T-cell (primary cell): ENCODE measurements at regions not wholly inside any gene's neighbourhood (a gene's known extent, or its start where the extent isn't known, plus 50 kb on each side); places are given as distances from the start of the nearest gene placed in this dataset.

Experiments
- ATAC-seq, 4 experiments: fragments of 200-7000 bp in 3 of 4; fragments of 150-1000 bp in 1 of 4; cut with Tn5 transposase; replicated peaks in 1 of 4; 1 replicate in 3 of 4; 2 replicates in 1 of 4; pipeline ENCODE4 v1.10.0; 2021; ENCODE audit warnings: moderate library complexity in 3 of 4, mild to moderate bottlenecking in 2 of 4, moderate number of reproducible peaks in 1 of 4
- CTCF ChIA-PET, 2 donors: fragments of 300-600 bp; sonication (Branson Sonifier 250); formaldehyde crosslinking; loops; one replicate each; lab custom pipeline; 2022; ENCODE audit warnings: antibody characterized with exemption in 2 of 2; lab: Charles Lee
- POLR2A ChIA-PET, 2 donors: fragments of 300-600 bp; sonication (Branson Sonifier 250); formaldehyde crosslinking; loops; one replicate each; lab custom pipeline; 2022; ENCODE audit warnings: antibody characterized with exemption in 2 of 2; lab: Charles Lee
- DNase-seq, 35 experiments: peaks; one replicate each; pipeline versions ENCODE4 v3.0.0 to v3.0.0-alpha.2; 2013 to 2023
- H3K27ac ChIP-seq: one replicate; pipeline ENCODE4 v1.5.1; 2013; ENCODE audit warnings: low read length
- H3K27me3 ChIP-seq, 2 experiments: replicated peaks in 1 of 2; 1 replicate in 1 of 2; 2 replicates in 1 of 2; pipeline versions ENCODE4 v1.6.1 to v1.7.0; 2013; ENCODE audit warnings: low read length in 1 of 2, mixed read lengths in 1 of 2; ENCODE audit not compliant: control insufficient read depth in 2 of 2, insufficient read depth in 2 of 2; ENCODE audit errors: extremely low read depth in 1 of 2
- H3K36me3 ChIP-seq, 2 donors: 1 replicate in 1 of 2; 2 replicates in 1 of 2; pipeline versions ENCODE4 v1.6.1 to v1.7.0; 2013; ENCODE audit warnings: low read length in 1 of 2; ENCODE audit not compliant: control insufficient read depth in 2 of 2, insufficient read depth in 1 of 2; ENCODE audit errors: extremely low read depth in 1 of 2
- H3K4me1 ChIP-seq, 2 experiments: 1 replicate in 1 of 2; 2 replicates in 1 of 2; pipeline versions ENCODE4 v1.6.1 to v1.7.0; 2013; ENCODE audit warnings: low read length in 2 of 2, mixed read lengths in 1 of 2; ENCODE audit not compliant: insufficient read depth in 2 of 2, control insufficient read depth in 1 of 2; ENCODE audit errors: extremely low read depth in 1 of 2
- H3K4me3 ChIP-seq, 2 donors: 1 replicate in 1 of 2; 2 replicates in 1 of 2; pipeline versions ENCODE4 v1.5.1 to v1.7.0; 2013; ENCODE audit warnings: mild to moderate bottlenecking in 2 of 2, low read length in 1 of 2, moderate library complexity in 1 of 2; ENCODE audit not compliant: control insufficient read depth in 1 of 2; ENCODE audit errors: extremely low read depth in 1 of 2
- H3K9me3 ChIP-seq: 2 replicates; pipeline ENCODE4 v1.7.0; 2013
- H3K27ac Mint-ChIP-seq, 2 donors: one replicate each; pipeline ENCODE4 v1.8.0; 2020 to 2021; ENCODE audit warnings: mild to moderate bottlenecking in 2 of 2, mixed read lengths in 2 of 2
- H3K27me3 Mint-ChIP-seq, 2 donors: one replicate each; pipeline ENCODE4 v1.8.0; 2021 to 2022; ENCODE audit warnings: mixed read lengths in 2 of 2
- H3K36me3 Mint-ChIP-seq: one replicate; pipeline ENCODE4 v1.8.0; 2021; ENCODE audit warnings: mixed read lengths
- H3K4me1 Mint-ChIP-seq, 3 donors: one replicate each; pipeline ENCODE4 v1.8.0; 2020 to 2022; ENCODE audit warnings: mixed read lengths in 3 of 3, mild to moderate bottlenecking in 1 of 3
- H3K4me3 Mint-ChIP-seq, 3 donors: one replicate each; pipeline ENCODE4 v1.8.0; 2020 to 2022; ENCODE audit warnings: mild to moderate bottlenecking in 3 of 3, mixed read lengths in 3 of 3, moderate library complexity in 3 of 3
- H3K9me3 Mint-ChIP-seq, 3 donors: one replicate each; pipeline ENCODE4 v1.8.0; 2020 to 2022; ENCODE audit warnings: mixed read lengths in 3 of 3
- WGBS: methylation state at CpG from one replicate; pipeline ENCODE4 v1.1.5; 2013; ENCODE audit warnings: missing lambda C conversion rate; ENCODE audit not compliant: insufficient coverage; 5-methylcytosine and 5-hydroxymethylcytosine counted together

DNA sequence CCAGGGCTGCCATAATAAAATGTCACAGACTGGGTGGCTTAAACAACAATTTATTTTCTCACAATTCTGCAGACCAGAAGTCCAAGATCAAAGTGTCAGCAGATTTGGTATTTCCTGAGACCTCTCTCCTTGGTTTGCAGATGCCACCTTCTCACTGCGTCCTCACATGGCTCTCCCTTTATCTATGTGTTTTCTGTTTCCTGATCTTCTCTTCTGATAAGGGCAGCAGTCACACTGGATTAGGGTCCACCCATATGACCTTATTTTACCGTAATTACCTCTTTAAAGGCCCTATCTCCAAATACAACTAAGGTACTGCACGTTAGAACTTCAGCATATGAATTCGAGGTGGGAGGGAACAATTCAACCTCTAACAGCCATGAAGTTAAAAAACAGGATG is 238.9 kb upstream of the API5 start:
- Mint-ChIP-seq H3K27me3 (no peaks in the 10 kb centered on the region), H3K4me3 (no peak overlapping the region), H3K4me1 (no peaks in the 10 kb centered on the region), H3K9me3 (peaks cover 21 to 29% (median 23%) of the 10 kb centered on the region in 3 donors), H3K27ac (no peak overlapping the region), H3K36me3 (no peaks in the 10 kb centered on the region)
- H3K27me3 ChIP-seq: no peaks in the 10 kb centered on the region
- DNase-seq: no peak
- ChIA-PET POLR2A (no interaction called here), CTCF (no interaction called here)
- no peak overlapping the region for H3K4me3 ChIP-seq
- ATAC-seq: no peak
- no peaks in the 10 kb centered on the region for H3K9me3 ChIP-seq
- 56% methylated on average over 1 of the region's 4 CpGs for WGBS
- no peaks in the 10 kb centered on the region for H3K36me3 ChIP-seq
- no peak overlapping the region for H3K27ac ChIP-seq
- H3K4me1 ChIP-seq: no peaks in the 10 kb centered on the region

DNA sequence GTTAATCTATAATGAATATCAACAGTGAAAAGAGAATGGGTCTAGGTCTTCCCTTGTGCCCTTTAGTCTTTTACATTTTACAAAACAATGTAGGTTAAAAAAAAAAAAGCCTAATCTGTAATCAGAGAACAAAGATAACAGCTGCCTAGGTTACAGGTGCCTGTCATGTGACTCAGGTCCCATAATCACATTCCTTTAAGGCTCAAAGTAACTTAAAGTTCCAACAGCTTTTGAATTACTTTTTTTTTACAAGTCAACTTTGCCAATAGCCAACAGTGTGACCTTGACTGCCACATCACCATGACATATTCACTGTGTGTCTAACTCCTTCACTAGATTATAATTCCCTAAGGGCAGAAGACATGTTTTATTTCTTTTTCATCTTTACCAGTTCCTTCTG is 237.0 kb upstream of the API5 start:
- ATAC-seq (no peak), DNase-seq (no peak)
- no peak overlapping the region for H3K4me3 Mint-ChIP-seq
- Histone ChIP-seq H3K36me3 (no peaks in the 10 kb centered on the region), H3K9me3 (no peaks in the 10 kb centered on the region), H3K27ac (no peak overlapping the region), H3K4me3 (no peak overlapping the region), H3K4me1 (no peaks in the 10 kb centered on the region), H3K27me3 (no peaks in the 10 kb centered on the region)
- ChIA-PET POLR2A (no interaction called here), CTCF (no interaction called here)
- H3K9me3 Mint-ChIP-seq: peaks cover 18 to 23% (median 19%) of the 10 kb centered on the region in 3 donors
- H3K27ac Mint-ChIP-seq: no peak overlapping the region
- H3K36me3 Mint-ChIP-seq: no peaks in the 10 kb centered on the region
- no peaks in the 10 kb centered on the region for H3K27me3 Mint-ChIP-seq
- H3K4me1 Mint-ChIP-seq: no peaks in the 10 kb centered on the region

DNA sequence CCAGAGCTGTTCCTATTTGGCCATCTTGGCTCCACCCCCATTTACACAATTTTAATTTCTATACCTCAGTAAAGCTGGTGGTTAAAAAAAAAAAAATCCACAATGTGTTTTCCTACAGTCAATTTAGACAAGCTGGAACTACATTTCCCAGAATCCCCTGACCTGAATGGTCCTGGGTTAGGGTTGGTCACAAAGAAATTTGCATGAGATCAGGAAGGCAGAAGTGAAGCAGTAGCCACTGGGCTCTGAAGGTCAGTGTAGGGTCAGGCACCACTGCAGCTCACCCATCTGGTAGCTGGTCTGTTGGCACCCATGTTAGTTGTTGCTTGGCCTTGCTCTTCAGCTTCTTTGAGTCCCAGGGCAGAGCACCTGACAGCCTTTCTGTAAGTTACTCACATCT is 210.7 kb upstream of the API5 start:
- H3K9me3 ChIP-seq: no peaks in the 10 kb centered on the region
- H3K36me3 ChIP-seq: no peaks in the 10 kb centered on the region
- DNase-seq (no peak), ATAC-seq (no peak)
- ChIA-PET POLR2A (no interaction called here), CTCF (no interaction called here)
- H3K27me3 Mint-ChIP-seq: no peaks in the 10 kb centered on the region
- no peaks in the 10 kb centered on the region for H3K4me1 Mint-ChIP-seq
- peaks cover 0 to 10% (median 0%) of the 10 kb centered on the region in 3 donors for H3K9me3 Mint-ChIP-seq
- no peaks in the 10 kb centered on the region for H3K36me3 Mint-ChIP-seq
- H3K4me1 ChIP-seq: no peaks in the 10 kb centered on the region
- H3K4me3 Mint-ChIP-seq: no peak overlapping the region
- no peak overlapping the region for H3K4me3 ChIP-seq
- H3K27me3 ChIP-seq: no peaks in the 10 kb centered on the region
- no peak overlapping the region for H3K27ac Mint-ChIP-seq
- H3K27ac ChIP-seq: no peak overlapping the region

DNA sequence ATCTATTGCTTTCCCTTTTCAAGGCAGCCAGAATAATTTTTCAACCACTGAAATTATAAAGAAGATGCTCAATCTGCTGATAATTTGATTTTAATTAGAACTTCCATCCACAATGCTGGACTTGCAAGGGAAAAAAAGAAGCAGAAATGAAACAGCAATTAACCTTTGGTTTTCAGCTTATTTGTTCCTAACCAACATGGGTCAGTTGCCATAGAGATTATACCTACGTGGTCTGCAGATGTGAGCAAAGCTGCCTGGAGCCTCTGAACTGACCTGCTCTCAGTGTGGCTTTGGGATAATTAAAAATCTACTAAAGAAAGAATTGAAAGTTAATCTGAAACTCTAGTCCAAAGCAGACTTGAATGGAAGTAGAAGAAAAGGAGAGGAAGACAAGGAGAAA is 195.7 kb upstream of the API5 start:
- no peaks in the 10 kb centered on the region for H3K4me1 ChIP-seq
- H3K9me3 ChIP-seq: no peaks in the 10 kb centered on the region
- no peak overlapping the region for H3K27ac Mint-ChIP-seq
- peaks cover 0 to 4% of the 10 kb centered on the region in 2 donors for H3K27me3 Mint-ChIP-seq
- no peaks in the 10 kb centered on the region for H3K27me3 ChIP-seq
- ChIA-PET CTCF (no interaction called here), POLR2A (no interaction called here)
- ATAC-seq (no peak), DNase-seq (no peak)
- WGBS: no CpG with 5 or more reads among the region's 1 CpG
- no peaks in the 10 kb centered on the region for H3K36me3 ChIP-seq
- no peaks in the 10 kb centered on the region for H3K36me3 Mint-ChIP-seq
- H3K4me3 ChIP-seq: no peak overlapping the region
- no peaks in the 10 kb centered on the region for H3K4me1 Mint-ChIP-seq
- no peak overlapping the region for H3K27ac ChIP-seq
- H3K4me3 Mint-ChIP-seq: no peak overlapping the region
- peaks cover 5 to 28% (median 7%) of the 10 kb centered on the region in 3 donors for H3K9me3 Mint-ChIP-seq

DNA sequence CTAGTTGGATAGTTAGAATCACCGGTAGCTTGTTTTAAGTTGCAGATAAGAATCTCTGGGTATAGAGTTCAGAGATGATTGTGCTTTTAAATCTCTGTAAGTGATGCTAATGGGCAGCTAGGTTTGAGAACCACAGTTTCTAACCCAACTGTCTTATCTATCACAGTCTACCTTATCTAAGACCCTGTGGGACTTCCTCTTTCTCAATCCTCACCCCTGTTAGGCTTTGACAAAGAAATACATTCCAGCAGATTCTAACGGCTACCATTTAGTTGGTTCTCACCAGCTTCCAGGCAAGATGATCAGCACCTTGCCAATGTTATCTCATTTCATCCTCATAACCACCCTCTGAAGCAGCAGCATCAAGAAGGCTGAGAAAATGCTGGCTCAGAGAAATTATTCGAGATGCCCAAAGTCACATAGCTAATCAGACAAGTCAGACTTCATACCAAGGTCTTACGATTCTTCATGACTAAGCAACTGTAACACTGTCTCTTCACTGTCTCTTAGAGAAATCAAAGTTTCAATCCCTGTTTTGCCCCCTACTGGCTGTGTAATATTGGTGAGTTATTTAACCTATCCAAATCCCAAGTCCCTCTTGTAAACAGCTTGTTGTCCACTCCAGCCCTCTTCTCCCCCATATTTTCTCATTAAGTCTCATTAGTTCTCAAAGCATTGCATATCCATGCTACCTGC is 192.4 kb upstream of the API5 start:
- Mint-ChIP-seq H3K27ac (no peak overlapping the region), H3K9me3 (peaks cover 0 to 22% (median 2%) of the 10 kb centered on the region in 3 donors), H3K4me3 (no peak overlapping the region), H3K4me1 (no peaks in the 10 kb centered on the region), H3K27me3 (peaks cover 0 to 4% of the 10 kb centered on the region in 2 donors), H3K36me3 (no peaks in the 10 kb centered on the region)
- ATAC-seq: no peak
- Histone ChIP-seq H3K27ac (no peak overlapping the region), H3K4me1 (no peaks in the 10 kb centered on the region), H3K27me3 (no peaks in the 10 kb centered on the region), H3K9me3 (no peaks in the 10 kb centered on the region), H3K36me3 (no peaks in the 10 kb centered on the region), H3K4me3 (no peak overlapping the region)
- ChIA-PET CTCF (no interaction called here), POLR2A (no interaction called here)
- 69% methylated on average over 2 of the region's 4 CpGs for WGBS
- no peak for DNase-seq

DNA sequence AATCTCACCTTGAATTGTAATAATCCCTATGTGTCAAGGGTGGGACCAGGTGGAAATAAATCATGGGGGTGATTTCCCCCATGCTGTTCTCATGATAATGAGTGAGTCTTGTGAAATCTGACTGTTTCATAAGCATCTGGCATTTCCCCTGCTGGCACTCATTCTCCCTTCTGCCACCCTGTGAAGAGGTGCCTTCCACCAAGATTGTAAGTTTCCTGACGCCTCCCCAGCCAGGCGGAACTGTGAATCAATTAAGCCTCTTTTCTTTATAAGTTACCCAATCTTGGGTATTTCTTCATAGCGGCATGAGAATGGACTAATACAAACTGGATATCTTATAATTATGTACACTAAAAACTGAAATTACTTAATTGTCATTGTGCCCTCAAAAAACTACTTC is 189.2 kb upstream of the API5 start:
- Mint-ChIP-seq H3K4me1 (no peaks in the 10 kb centered on the region), H3K27me3 (peaks cover 0 to 4% of the 10 kb centered on the region in 2 donors), H3K36me3 (no peaks in the 10 kb centered on the region), H3K4me3 (no peak overlapping the region), H3K27ac (no peak overlapping the region), H3K9me3 (peaks cover 0 to 12% (median 0%) of the 10 kb centered on the region in 3 donors)
- ChIA-PET POLR2A (no interaction called here), CTCF (no interaction called here)
- H3K4me3 ChIP-seq: no peak overlapping the region
- WGBS: no CpG with 5 or more reads among the region's 3 CpGs
- H3K9me3 ChIP-seq: no peaks in the 10 kb centered on the region
- H3K36me3 ChIP-seq: no peaks in the 10 kb centered on the region
- H3K27me3 ChIP-seq: no peaks in the 10 kb centered on the region
- DNase-seq: no peak
- H3K4me1 ChIP-seq: no peaks in the 10 kb centered on the region
- ATAC-seq: no peak
- no peak overlapping the region for H3K27ac ChIP-seq

DNA sequence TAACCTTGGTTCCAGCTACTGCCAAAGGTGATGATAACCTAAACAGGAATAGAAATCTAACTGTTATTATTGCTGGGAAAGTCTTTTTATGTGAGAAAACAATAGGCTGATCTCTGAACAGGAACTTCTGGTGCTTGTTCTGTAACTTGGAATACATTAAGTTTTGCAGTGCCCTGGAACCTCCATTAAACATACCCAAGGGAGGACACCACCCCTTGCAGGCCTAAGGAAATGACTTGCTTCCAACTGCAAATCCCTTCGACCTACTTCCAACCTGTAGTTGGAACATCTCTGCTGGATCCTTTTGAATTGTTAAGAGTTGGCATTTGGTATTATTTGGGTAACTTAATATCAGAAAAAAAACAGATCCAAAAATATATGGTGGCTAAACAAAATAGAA is 188.4 kb upstream of the API5 start:
- Mint-ChIP-seq H3K27me3 (no peaks in the 10 kb centered on the region), H3K27ac (no peak overlapping the region), H3K9me3 (peaks cover 0 to 6% (median 0%) of the 10 kb centered on the region in 3 donors), H3K4me1 (no peaks in the 10 kb centered on the region), H3K4me3 (no peak overlapping the region), H3K36me3 (no peaks in the 10 kb centered on the region)
- Histone ChIP-seq H3K4me1 (no peaks in the 10 kb centered on the region), H3K27me3 (no peaks in the 10 kb centered on the region), H3K27ac (no peak overlapping the region), H3K9me3 (no peaks in the 10 kb centered on the region), H3K4me3 (no peak overlapping the region), H3K36me3 (no peaks in the 10 kb centered on the region)
- ChIA-PET CTCF (interaction anchor here in 1 of 2 donors (0.6 kb wide), 1 partner anchor 54 kb away, joined by 4 read pairs; no protein-coding TSS in a partner anchor), POLR2A (no interaction called here)
- ATAC-seq (no peak), DNase-seq (no peak)
- no CpG with 5 or more reads among the region's 1 CpG for WGBS
